ENCODE measurements at regions not wholly inside any gene's neighbourhood (a gene's known extent, or its start where the extent isn't known, plus 50 kb on each side); places are given as distances from the start of the nearest gene placed in this dataset.
"Not testable (repeated sequence)": the region's sequence is repeated elsewhere in the genome, so short reads cannot be mapped to it uniquely, and the experiment has no call there.

GRCh38 chr22:35175392-35175791 is 81.9 kb upstream of the HMGXB4 start:
- no peak for DNase-seq
- TF ChIP-seq EP300 (IDR thresholded peaks at IDR 0.05), result no peak
- TF ChIP-seq POLR2A (IDR thresholded peaks at IDR 0.05), result no peak
- no peak for TF ChIP-seq CTCF (IDR thresholded peaks at IDR 0.05)
- WGBS, 3 donors, result 68 to 83% (median 82%) methylated on average over 2 of the region's 2 CpGs
- Histone ChIP-seq H3K36me3 (no peaks in the 10 kb centered on the region), H3K4me1 (ENCODE audit: insufficient read depth) (no peaks in the 10 kb centered on the region), H3K9me3 (no peaks in the 10 kb centered on the region), H3K4me3 (no peak overlapping the region), H3K27ac (no peak overlapping the region), H3K27me3 (no peaks in the 10 kb centered on the region)
- intact Hi-C loops (cut with DNase I), result no loop called here

- Histone ChIP-seq H3K4me3 (no peak overlapping the region), H3K27me3 (no peaks in the 10 kb centered on the region), H3K27ac (no peak overlapping the region), H3K9me3 (no peaks in the 10 kb centered on the region), H3K36me3 (no peaks in the 10 kb centered on the region), H3K4me1 (ENCODE audit: insufficient read depth) (no peaks in the 10 kb centered on the region)
- no peak for TF ChIP-seq CTCF (IDR thresholded peaks at IDR 0.05)
- no peak for TF ChIP-seq EP300 (IDR thresholded peaks at IDR 0.05)
- no peak for TF ChIP-seq POLR2A (IDR thresholded peaks at IDR 0.05)
- intact Hi-C loops (cut with DNase I), result no loop called here
- DNase-seq, result no peak
- 69 to 83% (median 75%) methylated on average over 2 of the region's 2 CpGs for WGBS, 3 donors
These were observed 79.5 kb upstream of the HMGXB4 start for GRCh38 chr22:35177811-35178210.

GRCh38 chr22:35178446-35178845 is 78.8 kb upstream of the HMGXB4 start:
- Histone ChIP-seq H3K9me3 (no peaks in the 10 kb centered on the region), H3K27me3 (no peaks in the 10 kb centered on the region), H3K4me1 (ENCODE audit: insufficient read depth) (no peaks in the 10 kb centered on the region), H3K27ac (no peak overlapping the region), H3K36me3 (no peaks in the 10 kb centered on the region), H3K4me3 (no peak overlapping the region)
- 86 to 94% (median 90%) methylated on average over 10 of the region's 10 CpGs for WGBS, 3 donors
- intact Hi-C loops (cut with DNase I), result no loop called here
- TF ChIP-seq CTCF (IDR thresholded peaks at IDR 0.05), result no peak
- DNase-seq, result no peak

GRCh38 chr22:35183917-35184316 is 73.4 kb upstream of the HMGXB4 start:
- no peaks in the 10 kb centered on the region for H3K9me3 ChIP-seq
- TF ChIP-seq CTCF (IDR thresholded peaks at IDR 0.05) (no peak), POLR2A (IDR thresholded peaks at IDR 0.05) (no peak), EP300 (IDR thresholded peaks at IDR 0.05) (no peak)
- H3K27me3 ChIP-seq, result no peaks in the 10 kb centered on the region
- 42 to 47% (median 45%) methylated on average over 2 of the region's 2 CpGs for WGBS, 3 donors
- H3K4me1 ChIP-seq (ENCODE audit: insufficient read depth), result no peaks in the 10 kb centered on the region
- intact Hi-C loops (cut with DNase I), result no loop called here
- H3K36me3 ChIP-seq, result no peaks in the 10 kb centered on the region
- H3K27ac ChIP-seq, result no peak overlapping the region
- H3K4me3 ChIP-seq, result no peak overlapping the region
- no peak for DNase-seq

- no peaks in the 10 kb centered on the region for H3K4me1 ChIP-seq (ENCODE audit: insufficient read depth)
- intact Hi-C loops (cut with DNase I), result no loop called here
- WGBS, 3 donors, result 71 to 78% (median 75%) methylated on average over 1 of the region's 1 CpG
- H3K4me3 ChIP-seq, result no peak overlapping the region
- TF ChIP-seq CTCF (IDR thresholded peaks at IDR 0.05) (no peak), EP300 (IDR thresholded peaks at IDR 0.05) (no peak), POLR2A (IDR thresholded peaks at IDR 0.05) (no peak)
- no peaks in the 10 kb centered on the region for H3K27me3 ChIP-seq
- no peaks in the 10 kb centered on the region for H3K9me3 ChIP-seq
- no peak for DNase-seq
- H3K36me3 ChIP-seq, result no peaks in the 10 kb centered on the region
- no peak overlapping the region for H3K27ac ChIP-seq
These were observed 70.8 kb upstream of the HMGXB4 start for GRCh38 chr22:35186492-35186891.

- H3K9me3 ChIP-seq; DNase-seq; H3K4me1 ChIP-seq (ENCODE audit: insufficient read depth): not testable (repeated sequence)
These were observed 68.4 kb upstream of the HMGXB4 start for GRCh38 chr22:35188930-35189329.

More at GRCh38 chr22:35188930-35189329, 68.4 kb upstream of the HMGXB4 start:
- H3K36me3 ChIP-seq; H3K27ac ChIP-seq; H3K4me3 ChIP-seq; H3K27me3 ChIP-seq; intact Hi-C loops (cut with DNase I): not testable (repeated sequence)
- WGBS, 3 donors, result 77 to 100% (median 96%) methylated on average over 1 of the region's 1 CpG
